ENCODE measurements at regions not wholly inside any gene's neighbourhood (a gene's known extent, or its start where the extent isn't known, plus 50 kb on each side); places are given as distances from the start of the nearest gene placed in this dataset.

DNA sequence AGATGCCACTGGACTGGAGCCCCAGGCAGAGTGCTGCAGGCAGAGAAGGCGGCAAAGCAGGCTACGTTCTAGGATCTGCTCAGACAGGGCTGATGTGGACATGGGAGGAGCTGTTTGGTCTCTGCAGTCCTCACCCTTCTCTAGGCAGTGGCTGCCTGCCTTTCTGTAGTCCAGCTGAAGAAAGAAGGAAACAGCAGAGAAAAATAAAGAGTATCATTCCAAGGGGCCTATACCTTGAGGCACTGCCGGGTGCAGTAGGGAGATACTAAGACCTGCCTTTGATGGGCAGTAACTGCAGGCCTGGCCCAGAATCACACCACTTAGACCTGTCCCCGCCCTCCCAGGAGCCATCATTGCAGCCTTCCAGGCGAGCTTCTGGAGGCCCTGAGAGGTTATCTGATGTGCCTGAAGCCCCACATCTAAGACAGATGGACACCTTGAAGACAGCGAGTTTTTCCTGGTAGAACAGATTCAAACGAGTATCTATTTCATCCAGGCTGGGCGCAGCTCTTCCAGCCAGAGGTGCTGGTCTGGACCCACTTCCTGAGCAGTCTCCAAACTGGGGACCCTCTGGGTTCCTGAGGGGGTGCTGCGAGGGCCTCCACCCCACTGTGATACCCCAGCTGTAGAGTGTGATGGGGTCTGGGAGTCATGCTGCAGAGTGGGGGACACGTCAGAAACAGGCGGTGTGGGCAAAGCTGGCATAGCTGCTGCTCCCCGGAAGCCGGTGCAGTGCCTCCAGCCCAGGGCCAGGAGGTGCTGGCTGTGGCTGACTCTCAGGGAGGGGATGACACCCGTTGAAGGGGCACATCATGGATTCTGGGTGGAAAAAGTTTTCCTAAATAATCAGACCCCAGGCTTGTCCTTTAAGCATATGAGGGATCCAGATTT is 87.3 kb upstream of the OTOS start:
- DNase-seq: no peak

DNA sequence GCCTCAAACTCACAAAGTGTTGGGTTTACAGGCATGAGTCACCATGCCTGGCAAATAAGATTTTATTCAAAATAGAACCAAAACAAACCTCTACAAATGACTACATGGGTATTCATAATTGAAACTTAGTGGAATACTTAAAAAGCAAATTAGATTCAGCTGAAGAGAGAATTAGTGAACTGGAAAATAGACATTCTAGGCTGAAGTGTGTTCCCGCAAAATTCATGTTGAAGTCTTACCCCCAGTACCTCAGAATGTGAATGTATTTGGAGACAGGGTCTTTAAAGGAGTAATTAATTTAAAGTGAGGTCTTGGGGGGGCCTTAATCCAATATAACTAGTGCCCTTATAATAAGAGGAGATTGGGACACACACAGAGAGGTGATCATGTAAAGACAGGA is 88.5 kb upstream of the OTOS start:
- no peak for DNase-seq

DNA sequence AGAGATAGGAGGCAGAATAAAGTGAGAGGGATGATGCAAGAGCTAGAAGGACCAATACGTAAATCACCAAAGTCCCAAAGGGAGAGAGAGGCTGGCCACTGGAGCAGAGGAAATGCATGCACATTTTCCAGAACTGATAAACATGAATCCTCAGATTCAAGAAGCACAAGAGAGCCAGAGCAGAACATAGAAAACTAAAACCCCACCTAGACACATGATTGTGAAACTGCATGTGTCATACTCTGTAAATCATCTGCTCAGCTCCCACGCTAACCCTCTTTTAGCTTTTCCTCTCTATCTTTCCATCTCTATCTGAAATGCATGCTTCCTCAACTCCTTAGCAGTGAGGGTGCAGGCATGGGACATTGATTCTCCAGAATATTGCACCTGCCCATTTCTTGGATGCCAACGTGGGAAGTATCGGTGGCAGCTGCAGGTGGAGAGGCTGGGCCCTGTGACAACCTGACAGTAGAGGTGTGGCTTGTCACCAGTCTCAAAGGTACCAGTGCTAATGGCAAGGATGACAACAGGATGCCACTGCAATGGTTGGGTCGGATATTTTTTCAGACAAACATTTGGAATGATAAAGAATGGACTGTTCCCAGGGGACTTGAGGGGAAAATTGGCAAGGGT is 89.3 kb upstream of the OTOS start:
- DNase-seq: no peak

DNA sequence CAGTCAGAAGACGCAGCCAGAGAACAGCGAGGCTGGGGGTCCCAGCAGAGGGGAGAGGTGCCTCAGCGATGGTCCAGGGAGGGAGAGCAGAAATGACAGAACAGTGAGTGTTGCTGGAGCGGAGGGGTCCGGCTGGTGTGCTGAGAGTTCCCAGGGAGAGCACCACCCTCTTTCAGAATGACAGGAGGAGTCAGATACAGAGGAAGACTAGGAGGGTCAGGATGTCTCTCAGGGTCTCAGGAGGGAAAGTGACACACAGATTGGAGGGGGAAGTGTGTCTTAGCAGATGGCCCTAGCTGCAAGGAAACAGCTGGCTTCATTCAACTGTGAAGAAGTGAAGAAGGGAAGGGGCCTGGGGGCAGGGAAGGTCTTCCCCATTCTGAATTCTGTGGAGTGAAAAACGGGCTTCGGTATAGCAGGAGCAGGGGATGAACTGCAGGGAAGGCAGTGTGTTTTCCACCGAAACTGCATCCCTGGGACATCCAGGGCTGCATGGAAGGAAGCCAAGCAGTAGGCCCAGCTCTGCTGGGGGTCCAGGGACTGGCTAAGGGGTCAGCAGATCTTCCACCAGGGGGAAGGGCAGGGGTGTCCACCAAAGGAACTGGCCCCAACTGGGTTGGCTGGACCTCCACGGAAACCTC is 90.0 kb upstream of the OTOS start:
- no peak for DNase-seq

DNA sequence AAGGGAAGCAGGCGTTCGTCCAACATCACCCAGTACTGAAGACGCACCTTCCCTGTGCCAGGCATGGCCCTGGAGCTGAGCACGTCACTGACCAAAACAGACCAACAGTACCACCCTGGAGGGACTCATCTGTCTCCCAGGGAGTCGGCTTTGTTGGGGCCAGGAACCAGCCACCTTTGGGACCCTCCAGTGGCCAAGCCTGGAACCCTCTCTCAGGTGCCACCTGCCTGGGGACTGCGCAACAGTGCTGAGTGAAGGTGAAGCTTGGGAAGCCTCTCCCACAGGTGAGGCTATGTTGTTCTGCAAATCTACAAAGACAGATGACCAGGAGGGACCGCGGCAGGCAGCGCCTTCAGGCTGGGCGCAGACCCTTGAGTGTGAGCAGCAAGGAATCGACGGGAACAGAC is 91.4 kb upstream of the OTOS start:
- DNase-seq: no peak

DNA sequence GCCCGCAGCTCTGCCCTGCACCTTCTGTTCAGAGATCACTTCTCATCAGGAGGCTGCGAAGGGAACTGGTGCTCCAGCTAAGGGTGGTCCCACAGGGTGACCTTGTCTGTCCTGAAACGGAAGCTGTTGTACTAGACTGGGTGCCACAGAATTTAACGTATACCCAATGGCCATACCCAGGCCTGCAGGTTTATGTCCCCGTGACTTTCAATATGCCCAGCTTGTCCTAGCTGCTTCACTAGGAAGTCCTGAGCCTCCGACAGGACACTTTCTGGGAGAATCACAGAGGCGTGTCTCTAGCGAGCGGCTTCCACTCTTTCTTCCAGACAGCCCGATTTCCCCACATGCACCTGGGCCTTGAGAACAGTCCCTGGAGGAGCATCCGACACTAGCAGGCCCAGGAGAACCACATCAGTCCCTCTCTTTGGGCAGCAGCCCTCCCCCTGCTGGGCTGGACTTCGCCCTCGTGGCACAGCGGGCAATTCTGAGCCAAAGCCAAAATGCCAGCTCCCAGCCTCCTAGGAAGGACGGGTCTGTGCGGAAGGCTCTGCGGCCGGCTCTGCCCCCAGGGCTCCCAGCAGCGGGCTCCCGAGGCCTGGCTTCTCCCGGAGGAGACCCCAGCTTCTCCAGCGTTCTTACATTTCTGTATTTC is 91.9 kb upstream of the OTOS start:
- no peak for DNase-seq

DNA sequence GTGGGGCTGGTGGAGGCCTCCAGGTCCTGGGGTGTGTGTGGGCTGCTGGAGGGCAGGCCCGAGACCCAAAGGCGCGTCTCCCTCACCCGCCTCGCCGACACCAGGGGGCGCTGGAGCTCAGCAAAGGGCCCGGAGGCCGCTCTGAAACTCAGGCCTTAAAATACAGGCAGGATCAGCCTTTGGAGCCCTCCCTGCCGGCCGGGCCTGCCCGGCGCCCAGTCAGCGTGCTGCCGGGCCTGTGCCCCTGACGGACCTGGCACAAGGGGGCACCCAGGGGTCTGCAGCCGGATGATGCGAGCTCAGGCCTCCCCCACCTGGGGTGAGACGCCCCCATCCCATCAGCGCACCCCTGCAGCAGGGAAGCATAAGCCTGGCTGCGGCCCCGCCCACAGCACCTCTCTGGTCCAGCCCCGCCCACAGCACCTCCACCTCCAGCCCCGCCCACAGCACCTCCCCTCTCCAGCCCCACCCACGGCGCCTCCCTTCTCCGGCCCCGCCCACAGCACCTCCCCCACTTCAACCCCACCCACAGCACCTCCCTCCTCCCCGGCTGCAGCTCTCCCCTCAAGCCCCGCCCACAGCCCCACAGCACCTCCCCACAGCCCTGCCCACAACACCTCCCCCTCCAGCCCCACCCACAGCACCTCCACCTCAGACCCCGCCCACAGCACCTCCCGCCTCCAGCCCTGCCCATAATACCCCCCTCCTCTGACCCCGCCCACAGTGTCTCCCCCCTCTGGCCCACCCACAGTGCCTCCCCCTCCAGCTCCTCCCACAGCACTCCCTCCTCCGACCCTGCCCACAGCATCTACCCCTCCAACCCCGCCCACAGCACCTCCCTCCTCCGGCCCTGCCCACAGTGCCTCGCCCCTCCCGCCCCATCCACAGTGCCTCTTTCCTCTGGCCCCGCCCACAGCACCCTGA is 92.8 kb upstream of the OTOS start:
- no peak for DNase-seq

DNA sequence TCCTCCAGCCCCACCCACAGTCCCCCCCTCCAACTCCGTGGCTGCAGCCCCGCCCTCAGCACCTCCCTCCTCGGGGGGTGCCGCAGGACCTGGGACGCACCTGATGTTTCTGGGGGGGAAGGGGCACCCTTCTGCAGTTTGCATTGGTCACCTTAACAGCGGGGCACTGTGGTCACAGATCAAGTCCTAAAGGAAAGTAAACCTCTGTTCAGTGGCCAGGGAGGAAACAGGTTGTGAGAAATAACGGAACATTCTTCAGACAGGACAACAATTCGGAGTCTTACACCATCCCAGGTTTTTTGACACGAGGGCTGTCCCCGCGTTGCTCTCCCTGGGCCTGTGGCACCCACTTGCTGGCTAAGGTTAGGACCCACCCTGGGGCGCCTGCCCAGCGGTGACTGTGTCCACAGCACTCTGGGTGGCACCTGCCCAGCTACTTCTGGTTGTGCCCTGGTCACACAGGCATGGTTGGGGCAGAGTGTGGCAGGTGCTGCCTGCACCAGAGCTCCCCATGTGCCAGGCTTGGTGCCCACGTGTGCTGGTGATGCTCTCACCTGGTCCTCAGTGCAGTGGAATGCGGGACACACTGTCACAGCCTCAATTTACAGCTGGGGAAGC is 93.5 kb upstream of the OTOS start:
- DNase-seq: no peak

DNA sequence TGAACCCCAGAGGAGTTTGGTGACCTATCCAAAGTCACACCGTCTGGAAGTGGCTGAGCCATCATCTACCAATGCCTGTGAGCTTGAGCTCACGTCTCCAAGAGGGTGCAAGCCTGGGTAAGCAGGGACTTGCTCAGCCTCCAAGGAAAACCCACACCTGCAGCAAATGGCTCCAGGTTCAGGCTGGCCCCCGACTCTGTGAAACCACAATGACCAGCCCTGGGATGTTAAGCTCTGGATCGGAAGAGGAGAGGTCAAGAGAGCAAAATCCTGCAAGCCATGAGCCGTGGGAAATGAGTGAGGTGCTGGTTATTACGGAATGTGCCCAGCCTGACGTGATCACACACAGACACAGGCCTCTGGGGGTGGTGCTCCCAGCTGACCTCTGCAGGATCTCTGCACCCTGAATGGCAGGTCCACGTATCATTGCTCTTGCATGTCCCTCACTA is 94.1 kb upstream of the OTOS start:
- no peak for DNase-seq

DNA sequence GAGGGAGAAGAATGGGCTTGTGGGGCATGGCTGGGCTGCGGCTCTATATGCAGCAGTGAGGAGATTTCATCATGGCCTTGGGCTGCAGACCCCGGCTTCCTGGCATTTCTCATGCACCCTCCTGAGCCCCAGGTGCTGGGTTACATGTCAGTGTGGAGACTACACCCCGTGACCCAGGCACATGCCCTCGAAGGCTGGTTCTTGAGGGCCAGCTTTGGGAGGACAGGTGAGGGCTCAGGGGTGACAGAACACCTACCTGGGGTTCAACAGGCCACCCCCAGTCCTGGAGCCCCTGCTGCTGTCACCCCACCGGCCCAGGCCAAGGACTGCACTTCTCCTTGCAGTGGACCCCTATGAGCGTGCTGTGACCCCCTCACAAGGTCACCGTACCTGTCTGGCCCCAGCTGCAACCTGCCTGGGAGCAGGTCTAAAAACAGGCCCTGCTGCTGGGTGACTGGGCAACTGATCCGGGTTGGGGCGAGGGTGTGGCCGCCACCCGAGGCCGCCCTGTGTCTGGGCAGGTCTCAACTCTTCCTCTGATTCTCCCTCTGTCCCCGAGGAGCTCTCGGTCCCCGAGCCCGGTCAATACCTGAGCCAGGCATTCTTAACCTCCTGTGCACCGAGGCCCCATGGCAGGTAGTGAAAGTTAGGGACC is 94.8 kb upstream of the OTOS start:
- no peak for DNase-seq

DNA sequence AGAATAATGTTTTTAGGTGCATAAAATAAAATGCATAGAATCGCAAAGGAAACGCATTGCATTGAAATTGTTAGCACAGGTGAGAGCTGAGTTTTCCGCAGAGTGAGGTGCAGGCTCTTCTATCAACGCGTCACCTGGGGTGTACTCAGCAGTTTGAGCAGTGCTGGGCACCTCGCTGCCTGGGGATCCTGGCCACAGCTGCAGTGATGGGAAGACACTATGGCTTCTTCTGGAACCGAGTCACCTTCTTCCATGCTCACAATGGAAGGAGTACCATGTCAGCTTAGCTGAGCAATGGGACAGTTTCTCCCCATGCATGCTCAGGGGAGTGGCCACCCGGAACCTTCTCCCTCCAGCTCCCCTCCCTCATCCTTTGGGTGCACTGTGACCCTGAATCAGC is 95.4 kb upstream of the OTOS start:
- no peak for DNase-seq

DNA sequence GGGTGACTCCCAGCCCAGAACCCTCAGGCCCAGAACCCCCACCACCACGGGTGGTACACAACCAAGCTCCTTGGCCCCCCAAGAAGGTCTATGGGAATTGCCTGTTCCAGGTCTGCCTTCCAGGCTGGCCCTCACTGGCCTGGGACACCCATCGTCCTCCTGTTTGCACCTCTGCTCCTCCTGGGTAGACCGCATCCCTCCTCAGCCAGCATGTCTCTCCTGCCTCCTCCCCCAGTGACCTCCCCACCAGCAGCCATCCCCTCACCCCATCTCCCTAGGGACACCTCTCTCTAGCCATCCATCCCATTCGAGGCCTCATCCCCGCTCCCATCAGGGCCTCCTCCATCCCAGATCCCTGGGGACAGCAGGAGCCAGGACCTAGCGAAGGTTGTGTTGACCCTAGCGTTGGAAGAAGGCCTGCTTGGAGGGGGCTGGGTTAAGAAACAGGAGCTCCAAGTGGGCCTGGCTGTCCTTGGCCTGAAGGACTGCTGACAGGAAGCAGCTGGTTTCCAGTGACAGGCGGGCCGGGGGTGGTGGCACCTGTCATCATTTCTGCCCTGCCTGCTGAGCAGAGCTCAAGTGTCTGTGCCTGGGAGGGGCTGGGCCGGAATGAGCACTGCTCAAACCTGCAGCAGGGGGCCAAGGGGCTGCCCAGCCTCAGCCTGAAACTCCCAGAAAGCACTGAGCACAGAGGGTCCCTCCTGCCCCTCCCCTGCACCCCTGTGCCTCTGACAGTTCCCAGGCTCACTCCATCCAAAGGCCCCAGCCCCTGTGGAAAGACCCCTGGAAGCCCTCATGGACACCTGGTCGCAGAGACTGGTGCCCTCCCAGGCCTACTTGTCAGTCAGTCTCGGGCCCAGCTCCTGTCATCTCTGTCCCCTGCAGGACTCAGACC is 96.0 kb upstream of the OTOS start:
- no peak for DNase-seq

DNA sequence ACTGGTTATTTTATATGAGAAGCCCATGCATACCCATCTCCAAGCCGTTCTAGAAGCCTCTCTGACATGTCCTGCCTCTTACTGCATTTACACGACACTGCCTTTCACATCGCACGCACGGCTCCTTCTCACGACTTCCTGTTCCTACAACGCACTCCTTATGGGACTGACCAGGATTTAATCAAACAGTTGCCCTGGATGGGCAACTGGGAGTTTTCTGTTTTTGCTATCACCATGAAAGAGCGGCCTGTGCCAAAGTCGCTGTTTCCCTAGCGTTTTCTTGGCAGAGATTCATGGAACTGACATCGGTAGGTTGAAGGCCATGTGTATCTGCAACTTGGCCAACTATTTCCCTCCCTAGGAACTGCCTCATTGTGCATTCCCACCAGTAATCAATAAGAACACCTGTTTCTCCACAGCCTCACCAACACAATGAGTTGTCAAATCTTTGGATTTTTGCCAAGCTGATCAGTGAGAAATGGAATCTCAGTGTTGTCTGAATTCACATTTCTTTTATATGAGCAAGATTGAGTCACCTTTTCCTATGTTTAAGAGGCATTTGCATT is 97.2 kb upstream of the OTOS start:
- no peak for DNase-seq

DNA sequence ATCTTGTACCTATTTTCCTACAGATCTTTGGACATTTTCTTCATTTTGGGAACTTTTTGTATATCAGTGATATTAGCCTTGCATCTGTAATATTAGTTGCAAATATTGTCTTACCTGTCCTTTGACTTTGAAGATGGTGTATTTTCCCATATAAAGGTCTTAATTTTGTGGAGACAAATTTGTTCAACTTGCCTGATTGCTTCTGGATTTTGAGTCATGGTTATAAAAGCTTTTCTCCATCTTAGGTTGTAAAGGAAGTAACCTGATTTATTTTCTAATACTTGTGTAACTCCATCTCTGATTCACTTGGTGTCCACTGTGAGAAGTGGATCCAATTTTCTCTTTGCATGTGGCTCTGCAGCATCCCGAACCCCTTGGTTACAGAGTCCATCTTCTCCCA is 97.7 kb upstream of the OTOS start:
- no peak for DNase-seq

DNA sequence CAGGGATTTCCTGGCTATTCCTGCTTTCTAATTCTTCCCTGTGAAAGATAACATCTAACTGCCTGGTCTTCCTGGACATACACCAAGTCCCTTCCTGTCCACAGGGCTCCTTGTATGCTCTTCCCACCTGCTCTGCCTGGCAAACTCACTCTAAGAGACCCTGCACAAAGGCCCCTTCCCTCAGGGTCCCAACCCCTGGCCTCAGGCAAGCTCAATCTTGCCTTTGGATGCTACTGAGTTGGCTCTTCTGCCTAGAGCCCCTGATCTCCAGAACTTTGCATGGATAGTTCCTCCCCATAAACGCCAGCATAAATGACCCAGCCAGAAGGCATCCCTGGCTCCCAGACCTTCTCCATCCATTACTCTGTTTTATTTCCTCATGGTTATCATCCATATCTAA is 98.3 kb upstream of the OTOS start:
- DNase-seq: no peak

DNA sequence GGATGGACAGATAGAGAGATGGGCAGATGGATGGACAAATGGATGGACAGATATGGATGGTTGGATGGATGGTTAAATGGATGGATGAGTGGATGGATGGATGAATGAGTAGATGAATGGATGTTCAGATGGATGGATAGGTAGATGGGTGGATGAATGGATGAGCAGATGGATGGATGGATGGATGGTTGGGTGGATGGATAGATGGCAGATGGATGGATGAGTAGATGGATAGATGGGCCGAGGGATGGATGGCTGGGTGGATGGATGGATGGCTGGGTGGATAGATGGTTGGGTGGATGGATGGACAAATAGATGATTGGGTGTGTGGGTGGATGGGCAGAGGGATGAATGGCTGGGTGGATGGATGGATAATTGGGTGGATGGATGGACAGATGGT is 98.9 kb upstream of the OTOS start:
- no peak for DNase-seq

DNA sequence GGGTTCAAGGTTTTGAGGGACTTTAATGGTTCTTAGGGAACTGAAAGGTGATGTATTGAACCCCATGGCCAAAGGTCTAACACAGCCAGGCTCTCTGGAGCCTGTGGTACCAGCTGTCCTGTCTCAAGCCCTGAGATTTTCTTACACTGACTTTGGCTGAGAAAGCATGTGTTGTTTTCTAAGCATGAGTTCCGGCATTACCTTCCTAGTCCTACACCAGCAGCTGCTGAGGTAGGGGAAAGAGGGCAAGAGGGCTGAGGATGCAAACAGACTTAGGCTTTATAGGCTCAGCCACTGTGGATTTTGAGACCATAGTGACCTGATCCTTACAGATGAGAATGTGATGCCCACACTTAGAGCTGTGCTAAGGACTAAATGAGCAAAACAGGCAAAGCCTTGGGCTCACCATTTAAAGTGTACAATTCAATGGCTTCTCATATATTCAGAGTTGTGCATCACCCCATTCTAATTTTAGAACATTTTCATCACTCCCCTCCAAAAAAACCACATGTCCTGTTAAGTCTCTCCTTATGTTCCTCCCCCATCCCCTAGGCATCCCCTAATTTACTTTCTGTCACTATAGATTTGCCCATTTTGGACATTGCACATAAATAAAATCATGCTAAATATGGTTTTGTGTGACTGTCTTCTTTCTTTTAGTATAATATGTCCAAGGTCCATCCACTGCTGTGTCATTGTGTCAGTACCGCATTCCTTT is 99.7 kb upstream of the OTOS start:
- no peak for DNase-seq

DNA sequence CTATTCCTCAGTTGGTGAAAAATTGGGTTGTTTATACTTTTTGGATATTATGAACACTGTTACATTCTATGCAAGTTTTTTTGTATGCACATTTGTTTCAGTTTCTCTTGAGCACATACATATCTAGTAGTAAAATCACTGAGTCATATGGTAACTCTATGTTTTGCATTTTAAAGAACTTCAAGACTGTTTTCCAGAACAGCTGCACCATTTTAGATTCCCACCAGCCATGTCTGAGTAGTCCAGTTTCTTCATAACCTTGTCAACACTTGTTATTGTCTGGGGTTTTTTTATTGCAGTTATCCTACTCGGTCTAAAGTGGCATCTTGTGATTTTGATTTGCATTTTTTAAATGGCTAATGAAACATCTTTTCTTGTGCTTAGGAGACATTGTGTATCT is 100.3 kb upstream of the OTOS start:
- no peak for DNase-seq

DNA sequence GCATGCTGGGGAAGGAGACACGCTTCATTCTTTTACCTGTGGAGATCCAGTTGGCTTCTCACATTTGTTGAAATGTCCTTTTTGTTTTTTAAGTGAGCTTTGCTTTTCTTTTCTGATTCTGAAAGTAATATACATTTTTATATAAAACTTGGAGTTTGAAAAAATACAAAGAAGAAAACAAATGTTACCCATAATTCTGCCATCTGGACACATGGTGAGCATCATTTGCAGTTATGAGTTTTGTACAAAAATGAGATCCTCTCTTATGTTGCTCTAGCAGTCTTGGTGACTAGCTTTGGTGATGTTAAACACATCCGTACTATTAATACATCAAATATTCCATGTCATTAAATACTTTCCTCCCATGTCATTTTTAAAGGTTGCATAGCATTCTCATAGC is 101.1 kb upstream of the OTOS start:
- DNase-seq: no peak
